Neuronal stem cell (in vitro differentiated cells): ENCODE measurements at regions not wholly inside any gene's neighbourhood (a gene's known extent, or its start where the extent isn't known, plus 50 kb on each side); places are given as distances from the start of the nearest gene placed in this dataset.

Experiments used
- DNase-seq: peaks from one replicate; pipeline ENCODE4 v3.0.0-alpha.2; 2013; ENCODE audit warnings: low spot score
- H2AFZ ChIP-seq: one replicate; pipeline ENCODE4 v1.6.1; 2013; ENCODE audit warnings: mild to moderate bottlenecking, low read length, inconsistent platforms
- H2AK5ac ChIP-seq: 2 replicates; pipeline ENCODE4 v1.6.1; 2013; ENCODE audit warnings: low read depth, mild to moderate bottlenecking, inconsistent platforms, low read length, moderate library complexity, mixed read lengths
- H2BK120ac ChIP-seq: 2 replicates; pipeline ENCODE4 v1.6.1; 2013; ENCODE audit warnings: low read depth, mild to moderate bottlenecking, inconsistent platforms, low read length, moderate library complexity, mixed read lengths
- H2BK12ac ChIP-seq: one replicate; pipeline ENCODE4 v1.6.1; 2013; ENCODE audit warnings: low read length, inconsistent platforms
- H2BK15ac ChIP-seq: 2 replicates; pipeline ENCODE4 v1.6.1; 2013; ENCODE audit warnings: mild to moderate bottlenecking, low read length, inconsistent platforms, mixed read lengths
- H2BK5ac ChIP-seq: one replicate; pipeline ENCODE4 v1.6.1; 2013; ENCODE audit warnings: inconsistent platforms, mild to moderate bottlenecking, low read length, moderate library complexity
- H3K14ac ChIP-seq: one replicate; pipeline ENCODE4 v1.6.1; 2013; ENCODE audit warnings: low read length, inconsistent platforms
- H3K18ac ChIP-seq: 2 replicates; pipeline ENCODE4 v1.6.1; 2013; ENCODE audit warnings: low read length, inconsistent platforms
- H3K23ac ChIP-seq: 2 replicates; pipeline ENCODE4 v1.6.1; 2013; ENCODE audit warnings: low read depth, mild to moderate bottlenecking, mixed read lengths, low read length, inconsistent platforms; ENCODE audit not compliant: poor library complexity
- H3K27ac ChIP-seq: replicated peaks from 3 replicates; pipeline ENCODE4 v1.5.1; 2013; ENCODE audit warnings: low read length, inconsistent platforms
- H3K27me3 ChIP-seq, 3 experiments: 2 replicates each; pipeline ENCODE4 v1.6.1; 2013; ENCODE audit warnings: low read length in 3 of 3, mild to moderate bottlenecking in 2 of 3, inconsistent platforms in 1 of 3, low read depth in 1 of 3, mixed read lengths in 1 of 3, moderate library complexity in 1 of 3; ENCODE audit not compliant: control insufficient read depth in 3 of 3, insufficient read depth in 3 of 3
- H3K36me3 ChIP-seq, 2 donors: replicated peaks in 1 of 2; 2 replicates each; pipeline ENCODE4 v1.6.1; 2013; ENCODE audit warnings: low read length in 2 of 2; ENCODE audit not compliant: control insufficient read depth in 2 of 2, insufficient read depth in 2 of 2
- H3K4ac ChIP-seq: 2 replicates; pipeline ENCODE4 v1.6.1; 2013; ENCODE audit warnings: inconsistent platforms, mild to moderate bottlenecking, low read length, moderate library complexity
- H3K4me1 ChIP-seq, 2 donors: 1 replicate in 1 of 2; 2 replicates in 1 of 2; pipeline ENCODE4 v1.6.1; 2013; ENCODE audit warnings: low read length in 2 of 2, low read depth in 1 of 2; ENCODE audit not compliant: control insufficient read depth in 2 of 2, insufficient read depth in 1 of 2
- H3K4me2 ChIP-seq: one replicate; pipeline ENCODE4 v1.6.1; 2013; ENCODE audit warnings: mild to moderate bottlenecking, low read length, inconsistent platforms; ENCODE audit not compliant: insufficient read depth, poor library complexity, severe bottlenecking
- H3K4me3 ChIP-seq, 2 donors: 2 replicates each; pipeline ENCODE4 v1.5.1; 2013; ENCODE audit warnings: low read length in 2 of 2, mild to moderate bottlenecking in 2 of 2, inconsistent platforms in 1 of 2, moderate library complexity in 1 of 2
- H3K79me1 ChIP-seq: one replicate; pipeline ENCODE4 v1.6.1; 2013; ENCODE audit warnings: low read depth, mild to moderate bottlenecking, inconsistent platforms, low read length, moderate library complexity
- H3K9ac ChIP-seq: one replicate; pipeline ENCODE4 v1.6.1; 2013; ENCODE audit warnings: mild to moderate bottlenecking, low read depth, low read length, inconsistent platforms; ENCODE audit not compliant: poor library complexity
- H3K9me3 ChIP-seq, 2 donors: replicated peaks in 1 of 2; 2 replicates each; pipeline versions ENCODE3 to v1.6.1; 2013; ENCODE audit warnings: low read length in 2 of 2, mild to moderate bottlenecking in 2 of 2, inconsistent platforms in 1 of 2, low read depth in 1 of 2, mixed read lengths in 1 of 2, moderate library complexity in 1 of 2; ENCODE audit not compliant: control insufficient read depth in 2 of 2, insufficient read depth in 1 of 2
- H4K8ac ChIP-seq: one replicate; pipeline ENCODE4 v1.6.1; 2013; ENCODE audit warnings: low read depth, mild to moderate bottlenecking, inconsistent platforms, low read length, moderate library complexity
- H4K91ac ChIP-seq: one replicate; pipeline ENCODE4 v1.6.1; 2013; ENCODE audit warnings: low read length, low read depth, mild to moderate bottlenecking, inconsistent platforms; ENCODE audit not compliant: poor library complexity
- WGBS, 2 donors: extraction: QIAGEN DNeasy Blood & Tissue Kit; methylation state at CpG; one replicate each; pipeline ENCODE4 v1.1.7; 2013; ENCODE audit warnings: missing lambda C conversion rate in 2 of 2, mixed read lengths in 1 of 2; ENCODE audit not compliant: insufficient read length in 2 of 2, insufficient replicate concordance in 1 of 2; ENCODE audit errors: extremely low coverage in 2 of 2; 5-methylcytosine and 5-hydroxymethylcytosine counted together

DNA sequence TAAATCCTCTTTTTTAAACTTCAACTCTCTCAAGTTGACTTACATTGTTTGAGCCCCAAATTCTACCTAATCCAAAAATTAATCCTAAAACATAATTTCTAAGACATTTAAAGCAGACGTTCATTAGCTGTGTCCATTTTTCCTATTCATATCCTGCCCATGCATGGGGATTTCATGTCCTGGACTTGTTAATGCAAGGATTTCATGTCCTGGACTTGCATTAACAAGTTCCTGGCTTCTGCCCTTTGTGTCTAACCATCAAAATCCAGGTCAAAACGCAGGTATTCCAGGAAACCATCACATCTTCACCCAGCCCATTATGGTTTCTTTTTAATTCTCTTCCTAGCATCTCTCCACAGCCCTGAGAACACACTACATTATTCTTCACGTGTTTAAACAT, 454.9 kb downstream of the KLF5 start:
- no peak overlapping the region for H2BK15ac ChIP-seq
- H2BK12ac ChIP-seq, result no peak overlapping the region
- WGBS, 2 donors, result no CpG with 5 or more reads among the region's 3 CpGs

DNA sequence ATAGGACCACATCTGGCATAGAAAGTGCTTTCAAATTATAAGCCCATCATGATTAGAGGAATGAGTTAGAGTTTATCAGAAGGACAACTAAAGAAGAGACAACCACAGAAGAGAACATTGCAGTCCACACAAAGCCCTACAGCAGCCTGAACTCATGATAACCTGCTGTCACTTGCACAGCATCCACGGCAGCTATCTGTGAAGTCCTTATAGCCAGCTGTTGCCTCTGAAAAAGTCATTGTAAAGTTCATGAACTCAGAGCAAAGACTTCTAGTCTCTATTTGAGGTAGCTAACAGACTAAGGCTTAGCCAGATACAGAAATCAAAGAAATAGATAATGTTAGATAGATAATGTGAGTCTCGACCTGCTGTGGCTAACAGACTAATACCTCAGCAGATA, 450.0 kb downstream of the KLF5 start:
- WGBS, 2 donors, result no CpG with 5 or more reads among the region's 2 CpGs
- Histone ChIP-seq H3K4me1 (no peaks in the 10 kb centered on the region), H3K14ac (no peak overlapping the region), H3K4ac (no peak overlapping the region), H3K4me2 (no peak overlapping the region), H3K27me3 (no peaks in the 10 kb centered on the region), H2BK5ac (no peak overlapping the region), H3K9me3 (no peaks in the 10 kb centered on the region), H3K23ac (no peak overlapping the region), H3K9ac (no peak overlapping the region), H3K79me1 (no peaks in the 10 kb centered on the region), H2BK15ac (no peak overlapping the region), H2AFZ (no peak overlapping the region), H3K18ac (no peak overlapping the region), H4K91ac (no peak overlapping the region), H3K4me3 (no peak overlapping the region), H2BK12ac (no peak overlapping the region), H2AK5ac (no peak overlapping the region), H4K8ac (no peak overlapping the region), H3K36me3 (no peaks in the 10 kb centered on the region), H3K27ac (no peak overlapping the region), H2BK120ac (no peak overlapping the region)
- DNase-seq, result no peak

More for the DNA sequence above, 454.9 kb downstream of the KLF5 start:
- Histone ChIP-seq H2BK5ac (no peak overlapping the region), H3K79me1 (no peaks in the 10 kb centered on the region), H3K4me2 (no peak overlapping the region), H3K4me3 (no peak overlapping the region), H3K4me1 (no peaks in the 10 kb centered on the region), H3K14ac (no peak overlapping the region), H4K91ac (no peak overlapping the region), H3K9me3 (no peaks in the 10 kb centered on the region), H3K9ac (no peak overlapping the region), H3K23ac (no peak overlapping the region), H3K27me3 (no peaks in the 10 kb centered on the region), H2AK5ac (no peak overlapping the region), H3K27ac (no peak overlapping the region), H2AFZ (no peak overlapping the region), H2BK120ac (no peak overlapping the region), H3K4ac (no peak overlapping the region), H3K18ac (no peak overlapping the region), H3K36me3 (no peaks in the 10 kb centered on the region), H4K8ac (no peak overlapping the region)
- no peak for DNase-seq

DNA sequence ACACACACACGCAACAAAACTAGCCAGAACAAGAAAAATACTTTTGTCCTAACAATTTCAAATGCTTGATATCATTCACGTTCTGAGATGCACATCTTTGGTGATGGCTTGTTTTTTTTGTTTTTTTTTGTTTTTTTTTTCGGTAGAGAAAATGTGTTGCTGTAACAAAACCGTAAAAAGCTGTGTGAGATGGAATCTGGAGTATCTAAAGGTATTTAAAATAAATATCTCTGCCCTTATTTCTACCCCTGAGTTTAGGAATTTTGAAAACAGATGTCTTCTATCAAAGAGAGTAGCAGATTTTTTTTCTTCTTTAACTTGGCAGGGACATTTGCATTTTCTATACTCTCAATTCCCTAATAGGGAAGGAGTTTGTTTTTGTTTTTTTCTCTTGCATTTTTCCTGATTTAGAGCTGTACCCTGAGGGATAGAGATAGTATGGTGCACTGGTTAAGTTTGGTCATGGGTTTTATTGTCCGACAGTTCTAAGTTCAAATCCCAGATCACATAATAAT, 446.6 kb downstream of the KLF5 start:
- Histone ChIP-seq H2AFZ (no peak overlapping the region), H2AK5ac (no peak overlapping the region), H2BK120ac (no peak overlapping the region), H4K91ac (no peak overlapping the region), H2BK15ac (no peak overlapping the region), H3K23ac (no peak overlapping the region), H3K4me2 (no peak overlapping the region), H3K18ac (no peak overlapping the region), H3K9ac (no peak overlapping the region), H4K8ac (no peak overlapping the region), H3K79me1 (no peaks in the 10 kb centered on the region), H3K4me1 (no peaks in the 10 kb centered on the region), H3K4me3 (no peak overlapping the region), H2BK5ac (no peak overlapping the region), H3K9me3 (no peaks in the 10 kb centered on the region), H3K27ac (no peak overlapping the region), H3K14ac (no peak overlapping the region), H3K27me3 (no peaks in the 10 kb centered on the region), H3K36me3 (no peaks in the 10 kb centered on the region), H2BK12ac (no peak overlapping the region), H3K4ac (no peak overlapping the region)
- no peak for DNase-seq
- WGBS, 2 donors, result no CpG with 5 or more reads among the region's 5 CpGs

DNA sequence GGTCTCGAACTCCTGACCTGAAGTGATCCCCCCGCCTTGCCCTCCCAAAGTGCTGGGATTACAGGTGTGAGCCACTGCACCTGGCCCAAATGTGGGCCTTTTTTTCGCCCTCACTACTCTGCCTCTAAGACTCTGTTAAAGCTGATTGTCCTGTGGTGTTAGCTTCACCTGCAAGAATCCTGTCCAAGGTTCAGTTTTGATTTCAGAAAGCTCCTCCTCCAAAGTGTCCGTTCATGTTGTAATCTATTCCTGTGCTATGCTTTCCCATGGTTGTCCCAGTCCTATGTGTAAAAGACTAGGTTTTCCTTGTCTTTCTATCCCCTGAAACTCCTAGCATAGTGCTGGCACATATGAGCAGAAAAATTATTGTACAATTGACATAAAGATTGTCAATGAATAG, 440.9 kb downstream of the KLF5 start:
- Histone ChIP-seq H3K79me1 (no peaks in the 10 kb centered on the region), H2AFZ (no peak overlapping the region), H3K4me1 (no peaks in the 10 kb centered on the region), H3K27me3 (no peaks in the 10 kb centered on the region), H4K91ac (no peak overlapping the region), H3K9ac (no peak overlapping the region), H2BK120ac (no peak overlapping the region), H3K9me3 (no peaks in the 10 kb centered on the region), H3K4me3 (no peak overlapping the region), H3K23ac (no peak overlapping the region), H3K18ac (no peak overlapping the region), H3K4me2 (no peak overlapping the region), H2AK5ac (no peak overlapping the region), H4K8ac (no peak overlapping the region), H3K4ac (no peak overlapping the region), H3K36me3 (no peaks in the 10 kb centered on the region), H3K14ac (no peak overlapping the region), H2BK5ac (no peak overlapping the region), H3K27ac (no peak overlapping the region), H2BK12ac (no peak overlapping the region), H2BK15ac (no peak overlapping the region)
- no CpG with 5 or more reads among the region's 4 CpGs for WGBS, 2 donors
- DNase-seq, result no peak
